Stomach (tissue), 8 donors: ENCODE measurements at regions not wholly inside any gene's neighbourhood (a gene's known extent, or its start where the extent isn't known, plus 50 kb on each side); places are given as distances from the start of the nearest gene placed in this dataset.

Experiments used
- DNase-seq, 2 donors: peaks; one replicate each; pipeline versions ENCODE4 v3.0.0 to v3.0.0-alpha.2; 2013 to 2019
- H3K27ac ChIP-seq, 5 donors: fragments of 200-600 bp in 4 of 5; sonication (generic) in 4 of 5; one replicate each; pipeline ENCODE4 v1.5.1; 2013 to 2019; ENCODE audit warnings: mild to moderate bottlenecking in 1 of 5, moderate library complexity in 1 of 5
- H3K27me3 ChIP-seq, 3 donors: fragments of 200-600 bp; sonication (generic); one replicate each; pipeline ENCODE4 v1.5.1; 2017 to 2019; ENCODE audit warnings: mixed run types in 1 of 3
- H3K36me3 ChIP-seq, 4 donors: fragments of 200-600 bp; sonication (generic); 1 replicate in 3 of 4; 2 replicates in 1 of 4; pipeline ENCODE4 v1.5.1; 2016 to 2019
- H3K4me1 ChIP-seq, 4 donors: fragments of 200-600 bp; sonication (generic); one replicate each; pipeline ENCODE4 v1.5.1; 2016 to 2019
- H3K4me3 ChIP-seq, 4 donors: fragments of 200-600 bp; sonication (generic) in 3 of 4; one replicate each; pipeline ENCODE4 v1.5.1; 2016 to 2019; ENCODE audit warnings: mild to moderate bottlenecking in 1 of 4
- H3K9me3 ChIP-seq, 4 donors: fragments of 200-600 bp; sonication (generic); one replicate each; pipeline ENCODE4 v1.5.1; 2016 to 2019
- CTCF ChIP-seq, 7 experiments: fragments of 450-650 bp in 4 of 7; fragments of 200-600 bp in 3 of 7; sonication (generic) in 3 of 7; IDR thresholded peaks; one replicate each; pipeline ENCODE4 v1.5.1; 2016 to 2019; ENCODE audit warnings: antibody characterized with exemption in 7 of 7, control low read depth in 2 of 7, mild to moderate bottlenecking in 1 of 7
- EP300 ChIP-seq: sonication (generic); formaldehyde crosslinking; IDR thresholded peaks from one replicate; pipeline ENCODE4 v1.6.1; 2017; ENCODE audit warnings: antibody characterized with exemption
- POLR2A ChIP-seq, 4 donors: fragments of 450-650 bp; IDR thresholded peaks; one replicate each; pipeline ENCODE4 v1.6.1; 2016; ENCODE audit warnings: antibody characterized with exemption in 4 of 4, control low read depth in 2 of 4, mild to moderate bottlenecking in 1 of 4, moderate library complexity in 1 of 4
- POLR2AphosphoS5 ChIP-seq, 3 donors: sonication (generic); formaldehyde crosslinking; IDR thresholded peaks; one replicate each; pipeline ENCODE4 v1.6.1; 2016; ENCODE audit warnings: antibody characterized with exemption in 3 of 3
- WGBS, 5 donors: extraction: QIAGEN DNeasy Blood & Tissue Kit in 3 of 5; methylation state at CpG; one replicate each; pipeline versions ENCODE4 v1.1.5 to v1.1.7; 2013 to 2018; 5-methylcytosine and 5-hydroxymethylcytosine counted together
- intact Hi-C: fragments of 100-400 bp; cut with DNase I; formaldehyde crosslinking; loops from one replicate; pipeline ENCODE4 v1.15.1; 2023; ENCODE audit warnings: low total_unique reads
- donor health status: healthy with polysubstance abuse.
- donor health status: Bipolar disorder and iron deficiency.
- donor health status: healthy.

GRCh38 chr2:221705185-221705877, 133.2 kb upstream of the EPHA4 start:
- DNase-seq, result no peak
- Histone ChIP-seq H3K4me1 (peaks cover 0 to 7% (median 0%) of the 10 kb centered on the region in 4 donors), H3K9me3 (no peaks in the 10 kb centered on the region), H3K4me3 (no peak overlapping the region), H3K27me3 (no peaks in the 10 kb centered on the region), H3K27ac (no peak overlapping the region), H3K36me3 (no peaks in the 10 kb centered on the region)
- TF ChIP-seq EP300 (no peak), CTCF (IDR thresholded peaks at IDR 0.05) (no peak), POLR2A (IDR thresholded peaks at IDR 0.05) (no peak), POLR2AphosphoS5 (IDR thresholded peaks at IDR 0.05) (no peak)
- 81 to 90% (median 84%) methylated on average over 6 of the region's 6 CpGs for WGBS, 5 donors
- intact Hi-C loops, result no loop called here

GRCh38 chr2:221704442-221704841, 132.3 kb upstream of the EPHA4 start:
- TF ChIP-seq EP300, result no peak
- TF ChIP-seq CTCF (IDR thresholded peaks at IDR 0.05), result no peak
- no peak for TF ChIP-seq POLR2A (IDR thresholded peaks at IDR 0.05)
- no peak for TF ChIP-seq POLR2AphosphoS5 (IDR thresholded peaks at IDR 0.05)
- WGBS, 5 donors, result 78 to 89% (median 84%) methylated on average over 8 of the region's 8 CpGs
- Histone ChIP-seq H3K9me3 (no peaks in the 10 kb centered on the region), H3K27me3 (no peaks in the 10 kb centered on the region), H3K36me3 (no peaks in the 10 kb centered on the region), H3K4me1 (no peaks in the 10 kb centered on the region), H3K4me3 (no peak overlapping the region), H3K27ac (no peak overlapping the region)
- intact Hi-C loops, result no loop called here
- no peak for DNase-seq

GRCh38 chr2:221693365-221693764, 121.3 kb upstream of the EPHA4 start:
- intact Hi-C loops, result no loop called here
- H3K4me1 ChIP-seq, result no peaks in the 10 kb centered on the region
- H3K9me3 ChIP-seq, result no peaks in the 10 kb centered on the region
- no peak for TF ChIP-seq CTCF (IDR thresholded peaks at IDR 0.05)
- TF ChIP-seq POLR2AphosphoS5 (IDR thresholded peaks at IDR 0.05), result no peak
- TF ChIP-seq EP300, result no peak
- TF ChIP-seq POLR2A (IDR thresholded peaks at IDR 0.05), result no peak
- 78 to 88% (median 85%) methylated on average over 2 of the region's 2 CpGs for WGBS, 5 donors
- H3K4me3 ChIP-seq, result no peak overlapping the region
- H3K27me3 ChIP-seq, result no peaks in the 10 kb centered on the region
- DNase-seq, result no peak
- no peak overlapping the region for H3K27ac ChIP-seq
- H3K36me3 ChIP-seq, result no peaks in the 10 kb centered on the region

- Histone ChIP-seq H3K27me3 (no peaks in the 10 kb centered on the region), H3K4me3 (no peak overlapping the region), H3K27ac (no peak overlapping the region), H3K36me3 (no peaks in the 10 kb centered on the region), H3K4me1 (no peaks in the 10 kb centered on the region), H3K9me3 (no peaks in the 10 kb centered on the region)
- DNase-seq, result no peak
- intact Hi-C loops, result no loop called here
- 84 to 94% (median 89%) methylated on average over 1 of the region's 1 CpG for WGBS, 5 donors
- no peak for TF ChIP-seq EP300
- TF ChIP-seq CTCF (IDR thresholded peaks at IDR 0.05), result no peak
- TF ChIP-seq POLR2AphosphoS5 (IDR thresholded peaks at IDR 0.05), result no peak
Observed at GRCh38 chr2:221691571-221691970, 119.5 kb upstream of the EPHA4 start.
